Mucosa of descending colon (tissue), 3 donors: ENCODE measurements at regions not wholly inside any gene's neighbourhood (a gene's known extent, or its start where the extent isn't known, plus 50 kb on each side); places are given as distances from the start of the nearest gene placed in this dataset.

Experiments
- ATAC-seq: fragments of 200-7000 bp; cut with Tn5 transposase; one replicate; pipeline ENCODE4 v1.9.1; 2020; ENCODE audit warnings: mild to moderate bottlenecking, moderate library complexity
- DNase-seq, 3 donors: peaks; one replicate each; pipeline ENCODE4 v3.0.0-alpha.2; 2020
- H3K36me3 ChIP-seq: fragments of 200-600 bp; one replicate; pipeline ENCODE4 v1.8.0; 2021; ENCODE audit warnings: low read depth, mild to moderate bottlenecking
- H3K4me1 ChIP-seq: fragments of 200-600 bp; one replicate; pipeline ENCODE4 v1.8.0; 2021; ENCODE audit warnings: low read depth, mild to moderate bottlenecking
- H3K4me3 ChIP-seq: fragments of 200-600 bp; one replicate; pipeline ENCODE4 v1.8.0; 2021; ENCODE audit warnings: mild to moderate bottlenecking
- H3K9me3 ChIP-seq: fragments of 200-600 bp; one replicate; pipeline ENCODE4 v1.8.0; 2021; ENCODE audit warnings: mild to moderate bottlenecking
- CTCF ChIP-seq: fragments of 200-600 bp; IDR thresholded peaks from one replicate; pipeline ENCODE4 v1.8.0; 2022; ENCODE audit warnings: antibody characterized with exemption, mild to moderate bottlenecking
- intact Hi-C, 2 donors: fragments of 100-400 bp; cut with DNase I in 1 of 2; cut with micrococcal nuclease in 1 of 2; formaldehyde crosslinking; loops; one replicate each; pipeline versions ENCODE4 v1.11.0 to v1.11.1; 2022; cut with DNase I, micrococcal nuclease
- donor health status: DM: no; HTN: no; CAD: no; lungs with moderate emphysema.
- donor health status: DM: no; HTN: no; CAD: no.
- donor health status: DM: no; HTN: yes; CAD: no.

- no peak for DNase-seq
- intact Hi-C loops: no loop called here
- no peaks in the 10 kb centered on the region for H3K36me3 ChIP-seq
- no peak for TF ChIP-seq CTCF
- ATAC-seq: no peak
- no peaks in the 10 kb centered on the region for H3K4me1 ChIP-seq
- no peak overlapping the region for H3K4me3 ChIP-seq
- no peaks in the 10 kb centered on the region for H3K9me3 ChIP-seq
Observed at GRCh38 chr15:60250316-60250715, 147.5 kb downstream of the ANXA2 start.

- TF ChIP-seq CTCF: no peak
Observed at GRCh38 chr15:60251300-60252070, 146.3 kb downstream of the ANXA2 start.

DNA sequence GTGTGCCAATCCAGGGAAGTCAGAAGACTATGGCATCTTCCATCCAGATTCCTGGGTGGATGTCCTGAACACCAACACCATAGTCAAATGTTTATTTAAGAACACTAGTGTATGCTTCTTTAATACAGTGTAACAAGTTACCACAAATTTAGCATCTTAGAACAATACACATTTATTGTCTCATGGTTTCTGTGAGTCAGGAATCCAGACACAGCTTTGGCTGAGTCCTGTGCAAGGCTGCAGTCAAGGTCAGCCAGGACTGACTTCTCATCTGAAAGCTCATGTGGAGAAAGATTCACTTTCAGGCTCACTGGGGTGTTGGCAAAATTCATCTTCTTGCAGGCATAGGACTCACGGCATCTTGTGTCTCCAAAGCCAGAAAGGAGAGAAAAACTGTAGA is 143.4 kb downstream of the ANXA2 start:
- intact Hi-C loops: no loop called here
- no peaks in the 10 kb centered on the region for H3K4me1 ChIP-seq
- no peak for ATAC-seq
- no peaks in the 10 kb centered on the region for H3K9me3 ChIP-seq
- no peak for TF ChIP-seq CTCF
- DNase-seq: no peak
- H3K36me3 ChIP-seq: no peaks in the 10 kb centered on the region
- H3K4me3 ChIP-seq: no peak overlapping the region

More at GRCh38 chr15:60251300-60252070, 146.3 kb downstream of the ANXA2 start:
- H3K9me3 ChIP-seq: no peaks in the 10 kb centered on the region
- no peak overlapping the region for H3K4me3 ChIP-seq
- no peaks in the 10 kb centered on the region for H3K4me1 ChIP-seq
- intact Hi-C loops: no loop called here
- no peaks in the 10 kb centered on the region for H3K36me3 ChIP-seq
- ATAC-seq (no peak), DNase-seq (no peak)

DNA sequence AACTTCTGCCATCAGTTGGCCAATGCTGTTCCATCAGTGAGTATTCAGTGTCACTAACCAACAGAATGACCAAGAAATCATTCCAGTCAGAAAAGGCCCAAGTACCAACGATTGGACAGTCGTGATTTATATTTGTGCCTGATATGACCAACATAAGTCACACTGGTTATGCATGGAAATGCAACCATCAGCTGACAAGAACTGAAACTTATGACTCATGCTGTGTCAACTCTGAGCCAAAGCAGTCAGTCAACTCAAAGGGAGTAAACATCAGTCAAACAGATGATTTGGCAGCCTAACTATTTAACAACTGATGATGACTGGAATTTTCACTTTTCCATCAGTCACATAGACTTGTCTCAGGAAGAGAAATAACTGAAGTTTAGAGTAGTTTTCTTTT is 142.4 kb downstream of the ANXA2 start:
- no peaks in the 10 kb centered on the region for H3K36me3 ChIP-seq
- no peak overlapping the region for H3K4me3 ChIP-seq
- TF ChIP-seq CTCF: no peak
- H3K9me3 ChIP-seq: no peaks in the 10 kb centered on the region
- H3K4me1 ChIP-seq: no peaks in the 10 kb centered on the region
- DNase-seq (peak in 1 of 3 donors; percentile 16), ATAC-seq (peak; percentile 83)
- intact Hi-C loops: no loop called here

- ATAC-seq (no peak), DNase-seq (no peak)
- Histone ChIP-seq H3K36me3 (no peaks in the 10 kb centered on the region), H3K9me3 (no peaks in the 10 kb centered on the region), H3K4me3 (no peak overlapping the region), H3K4me1 (no peaks in the 10 kb centered on the region)
- intact Hi-C loops: no loop called here
- no peak for TF ChIP-seq CTCF
Observed at GRCh38 chr15:60257591-60258159, 140.1 kb downstream of the ANXA2 start.
